ENCODE measurements at regions not wholly inside any gene's neighbourhood (a gene's known extent, or its start where the extent isn't known, plus 50 kb on each side); places are given as distances from the start of the nearest gene placed in this dataset.

- no peak for TF ChIP-seq CTCF (conservative IDR thresholded peaks at IDR 0.05)
- no peak overlapping the region for H3K27ac ChIP-seq
These were observed 390.7 kb upstream of the ADGRL3 start for GRCh38 chr4:60809486-60809800.

DNA sequence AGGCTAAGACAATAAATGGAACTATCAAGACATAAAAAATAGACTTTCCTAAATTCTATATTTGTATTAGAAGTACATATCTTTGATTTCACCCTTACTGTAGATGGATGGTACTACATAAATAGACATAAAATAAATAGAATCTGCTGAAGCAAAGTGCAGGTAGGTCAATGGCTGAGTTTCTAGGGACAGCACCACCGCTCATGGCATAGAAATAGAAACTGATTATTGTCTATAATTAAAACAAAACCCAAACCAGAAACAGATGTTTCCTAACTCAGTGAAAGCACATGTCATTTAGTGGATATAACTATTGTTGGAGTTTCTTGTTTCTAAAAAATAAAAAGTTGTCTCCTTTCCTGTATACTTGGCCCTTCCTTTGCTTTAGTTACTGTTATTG, 387.3 kb upstream of the ADGRL3 start:
- no peak for TF ChIP-seq CTCF (conservative IDR thresholded peaks at IDR 0.05)
- no peak overlapping the region for H3K27ac ChIP-seq

GRCh38 chr4:60814549-60814948, 385.6 kb upstream of the ADGRL3 start:
- no peak for TF ChIP-seq CTCF (conservative IDR thresholded peaks at IDR 0.05)
- no peak overlapping the region for H3K27ac ChIP-seq

GRCh38 chr4:60817609-60818008, 382.5 kb upstream of the ADGRL3 start:
- H3K27ac ChIP-seq, result no peak overlapping the region
- no peak for TF ChIP-seq CTCF (conservative IDR thresholded peaks at IDR 0.05)

- H3K27ac ChIP-seq, result no peak overlapping the region
- TF ChIP-seq CTCF (conservative IDR thresholded peaks at IDR 0.05), result no peak
These were observed 377.1 kb upstream of the ADGRL3 start for GRCh38 chr4:60822986-60823385.

DNA sequence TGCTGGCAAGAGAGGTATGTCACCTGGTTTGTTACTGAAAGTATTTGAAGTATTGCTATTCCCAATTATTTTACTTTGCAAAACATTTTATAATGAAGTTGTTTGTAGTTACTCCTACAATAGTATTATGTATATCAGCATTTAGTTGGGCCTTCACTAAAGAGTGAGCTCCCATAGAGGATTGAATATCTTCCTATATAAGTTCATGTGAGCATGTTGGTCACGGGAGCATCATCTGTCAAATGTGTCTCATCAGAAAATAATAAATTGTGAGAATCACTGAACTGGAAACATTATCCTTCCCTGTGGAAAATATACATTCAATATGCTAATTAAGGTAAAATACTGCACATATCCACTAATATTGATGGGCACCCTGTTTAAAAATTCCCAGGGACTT, 360.1 kb upstream of the ADGRL3 start:
- peak overlapping the region; percentile 57 for H3K27ac ChIP-seq
- no peak for TF ChIP-seq CTCF (conservative IDR thresholded peaks at IDR 0.05)

DNA sequence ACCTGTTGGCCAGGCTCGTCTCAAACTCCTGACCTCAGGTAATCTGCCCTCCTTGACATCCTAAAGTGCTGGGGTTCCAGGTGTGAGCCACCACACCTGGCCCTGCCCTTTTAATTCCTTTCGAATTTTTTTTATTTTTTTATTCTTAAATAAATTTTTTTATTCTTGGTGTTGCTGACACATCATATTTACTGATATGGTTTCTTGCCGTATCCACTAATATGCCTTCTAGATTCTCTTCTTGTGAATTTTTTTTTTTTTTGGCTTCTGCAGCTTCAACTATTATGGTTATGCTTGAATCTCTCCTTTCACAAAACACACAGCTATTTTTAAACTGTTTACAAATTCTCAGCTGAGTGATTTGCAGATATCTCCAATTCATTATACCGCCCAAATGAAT, 353.4 kb upstream of the ADGRL3 start:
- TF ChIP-seq CTCF (conservative IDR thresholded peaks at IDR 0.05), result no peak
- H3K27ac ChIP-seq, result no peak overlapping the region

GRCh38 chr4:60847614-60848013, 352.5 kb upstream of the ADGRL3 start:
- H3K27ac ChIP-seq, result no peak overlapping the region
- TF ChIP-seq CTCF (conservative IDR thresholded peaks at IDR 0.05), result no peak
